Hepatocyte (in vitro differentiated cells): ENCODE measurements at regions not wholly inside any gene's neighbourhood (a gene's known extent, or its start where the extent isn't known, plus 50 kb on each side); places are given as distances from the start of the nearest gene placed in this dataset.

ENCODE experiments used
- CTCF ChIP-seq: fragments of 200-600 bp; sonication (generic); IDR thresholded peaks from 2 replicates; pipeline ENCODE4 v1.5.1; 2016; ENCODE audit warnings: antibody characterized with exemption, mild to moderate bottlenecking; ENCODE audit not compliant: poor library complexity
- EZH2 ChIP-seq: fragments of 200-600 bp; sonication (generic); IDR thresholded peaks from 2 replicates; pipeline ENCODE4 v1.6.1; 2016; ENCODE audit warnings: antibody characterized with exemption, mild to moderate bottlenecking, borderline replicate concordance
- EZH2phosphoT487 ChIP-seq: fragments of 200-600 bp; sonication (generic); IDR thresholded peaks from one replicate; pipeline ENCODE4 v1.6.1; 2018; ENCODE audit warnings: antibody characterized with exemption, mild to moderate bottlenecking, low read depth, moderate library complexity; ENCODE audit not compliant: unreplicated experiment, severe bottlenecking

- TF ChIP-seq CTCF: no peak
- TF ChIP-seq EZH2: no peak
- TF ChIP-seq EZH2phosphoT487: no peak
These were observed 1387.7 kb upstream of the ACO1 start for GRCh38 chr9:30996761-30997160.
